ENCODE measurements at regions not wholly inside any gene's neighbourhood (a gene's known extent, or its start where the extent isn't known, plus 50 kb on each side); places are given as distances from the start of the nearest gene placed in this dataset.

DNA sequence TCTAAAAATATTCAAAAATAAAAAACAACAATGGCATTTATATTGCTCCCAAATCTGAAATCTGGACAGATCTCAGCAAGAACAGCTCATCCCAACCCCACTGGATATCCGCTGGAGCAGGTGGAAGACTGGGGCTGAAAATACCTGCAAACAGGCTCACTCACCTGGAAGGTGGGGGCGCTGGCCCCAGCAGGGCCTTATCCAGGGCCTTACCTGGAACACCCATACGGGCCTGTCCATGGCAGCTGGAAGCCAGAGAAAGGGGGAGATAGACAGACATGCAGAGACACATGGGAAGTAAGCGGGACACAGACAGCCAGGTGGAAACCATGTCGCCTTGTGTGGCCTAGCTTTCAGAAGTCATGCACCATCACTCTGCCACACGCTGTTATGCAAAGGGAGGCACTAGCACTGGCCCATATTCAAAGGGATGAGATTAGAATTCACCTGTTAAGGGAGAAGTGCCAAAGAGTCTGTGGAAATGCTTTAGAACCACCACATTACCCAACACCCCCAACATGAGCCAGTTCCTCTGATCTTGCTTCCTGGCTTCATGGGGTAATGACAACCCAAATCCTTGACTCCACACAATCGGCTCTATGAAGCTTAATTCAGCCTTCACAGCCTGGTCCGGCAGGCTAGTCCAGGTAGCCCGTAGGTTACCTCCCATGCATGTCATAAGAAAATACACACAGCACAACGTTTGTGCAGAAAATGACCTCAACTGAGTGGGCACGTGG, 99.0 kb upstream of the CDYL start:
- TF ChIP-seq, protein P1, sequence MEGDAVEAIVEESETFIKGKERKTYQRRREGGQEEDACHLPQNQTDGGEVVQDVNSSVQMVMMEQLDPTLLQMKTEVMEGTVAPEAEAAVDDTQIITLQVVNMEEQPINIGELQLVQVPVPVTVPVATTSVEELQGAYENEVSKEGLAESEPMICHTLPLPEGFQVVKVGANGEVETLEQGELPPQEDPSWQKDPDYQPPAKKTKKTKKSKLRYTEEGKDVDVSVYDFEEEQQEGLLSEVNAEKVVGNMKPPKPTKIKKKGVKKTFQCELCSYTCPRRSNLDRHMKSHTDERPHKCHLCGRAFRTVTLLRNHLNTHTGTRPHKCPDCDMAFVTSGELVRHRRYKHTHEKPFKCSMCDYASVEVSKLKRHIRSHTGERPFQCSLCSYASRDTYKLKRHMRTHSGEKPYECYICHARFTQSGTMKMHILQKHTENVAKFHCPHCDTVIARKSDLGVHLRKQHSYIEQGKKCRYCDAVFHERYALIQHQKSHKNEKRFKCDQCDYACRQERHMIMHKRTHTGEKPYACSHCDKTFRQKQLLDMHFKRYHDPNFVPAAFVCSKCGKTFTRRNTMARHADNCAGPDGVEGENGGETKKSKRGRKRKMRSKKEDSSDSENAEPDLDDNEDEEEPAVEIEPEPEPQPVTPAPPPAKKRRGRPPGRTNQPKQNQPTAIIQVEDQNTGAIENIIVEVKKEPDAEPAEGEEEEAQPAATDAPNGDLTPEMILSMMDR (IDR thresholded peaks at IDR 0.05): no peak
- no peak for TF ChIP-seq POLR2A (IDR thresholded peaks at IDR 0.05)
- no peak for TF ChIP-seq EP300 (IDR thresholded peaks at IDR 0.05)
- no peak for TF ChIP-seq POLR2AphosphoS5 (IDR thresholded peaks at IDR 0.05)

Measured in gastroesophageal sphincter (tissue), 3 donors.